Fibroblast of skin of left biceps (primary cell): ENCODE measurements at regions not wholly inside any gene's neighbourhood (a gene's known extent, or its start where the extent isn't known, plus 50 kb on each side); places are given as distances from the start of the nearest gene placed in this dataset.
A peak's percentile ranks its signal among the peaks of the same experiment; 100 is the strongest.

Source experiments
- DNase-seq, 2 experiments: peaks; one replicate each; pipeline ENCODE4 v3.0.0-alpha.2; 2013; ENCODE audit warnings: low read depth in 2 of 2

GRCh38 chr5:4375640-4376039 lies 764.5 kb upstream of the ADAMTS16 start:
- no peak for DNase-seq

DNA sequence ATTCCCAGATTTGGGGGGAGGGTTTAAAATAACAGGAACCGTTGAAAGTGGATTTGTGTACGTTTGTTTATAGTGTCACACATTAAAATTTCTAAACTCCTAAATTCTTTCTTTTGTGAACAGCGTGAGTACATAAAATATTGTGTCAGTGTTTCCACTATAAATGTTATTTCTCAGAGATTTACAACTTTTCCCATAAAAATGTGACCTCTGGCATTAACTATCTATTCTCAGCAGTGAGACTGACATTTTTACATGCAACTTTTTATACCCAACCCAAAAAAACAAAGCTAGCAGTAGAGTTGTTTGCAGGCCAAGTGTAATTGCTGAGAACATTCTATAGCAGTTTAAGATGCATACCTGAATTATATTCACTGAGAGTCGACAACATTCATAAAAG lies 757.0 kb upstream of the ADAMTS16 start:
- DNase-seq: no peak

DNA sequence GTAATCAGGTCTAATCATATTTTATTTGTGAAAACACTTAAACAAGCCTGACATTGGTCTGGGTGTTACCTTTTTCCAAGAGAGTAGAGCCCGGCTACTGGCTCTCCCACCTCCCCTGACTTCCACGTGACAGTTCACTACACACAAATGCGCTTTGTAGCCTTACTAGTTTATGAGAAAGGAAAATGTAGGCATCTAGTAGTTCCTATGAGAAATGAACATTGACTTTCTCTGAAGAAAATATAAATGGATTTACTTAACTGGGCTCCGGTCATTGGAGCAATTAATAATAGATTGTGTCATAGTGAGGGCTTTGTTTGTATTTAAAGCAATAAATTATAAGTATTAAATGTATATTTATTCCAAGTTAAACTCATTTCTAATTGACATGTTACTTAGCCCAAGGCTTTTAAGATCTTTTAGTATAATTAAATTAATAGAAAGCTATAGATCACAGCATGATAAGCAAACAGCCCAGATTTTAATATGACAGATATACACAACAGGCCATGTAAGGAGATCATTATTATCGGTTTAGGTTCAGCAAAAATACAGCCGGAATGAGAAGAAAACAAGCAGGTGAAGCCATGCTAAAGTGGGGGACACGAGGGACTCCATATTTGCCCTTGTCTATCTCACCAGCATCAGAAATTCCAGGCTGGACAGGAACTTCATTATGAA lies 756.5 kb upstream of the ADAMTS16 start:
- no peak for DNase-seq

- no peak for DNase-seq
These were observed 755.5 kb upstream of the ADAMTS16 start for GRCh38 chr5:4384649-4385048.

DNA sequence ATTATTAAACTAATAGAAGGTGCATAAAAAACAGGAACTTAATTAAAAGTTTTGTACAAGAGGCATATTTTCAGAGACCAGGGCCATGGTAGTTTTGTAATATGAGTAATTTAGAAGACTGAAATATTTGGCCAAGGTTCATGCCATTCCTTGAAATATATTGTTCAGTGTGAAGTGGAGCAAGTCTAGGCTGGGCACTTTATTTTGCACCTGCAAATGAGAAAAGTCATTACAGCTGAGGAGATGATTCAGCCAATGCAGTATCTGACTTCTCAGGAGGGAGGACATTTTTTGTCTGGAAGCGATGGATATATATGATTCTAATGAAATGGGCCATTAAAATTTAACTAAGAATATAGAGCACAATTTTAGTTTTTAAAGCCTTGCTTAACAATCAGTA lies 754.0 kb upstream of the ADAMTS16 start:
- DNase-seq: no peak

DNA sequence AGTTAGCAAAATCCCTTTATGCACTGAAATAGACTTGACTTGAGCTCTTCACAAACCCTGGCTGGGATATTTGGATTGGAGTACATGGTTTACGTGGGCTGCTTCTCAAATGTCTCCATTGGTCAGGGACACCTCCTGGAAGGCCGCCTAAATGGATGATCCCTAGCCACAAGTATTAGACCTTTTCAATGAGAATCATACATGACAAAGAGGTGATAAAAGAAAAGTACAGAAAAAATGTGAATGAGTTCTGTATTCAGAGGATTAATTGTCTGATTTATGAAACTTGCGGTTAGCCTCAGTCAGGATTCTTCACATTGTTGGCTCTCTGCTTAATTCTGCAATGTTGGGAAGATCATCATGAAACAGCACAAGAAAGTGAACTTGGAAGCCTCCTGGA lies 752.8 kb upstream of the ADAMTS16 start:
- peak; percentile 89 to 91 for DNase-seq

DNA sequence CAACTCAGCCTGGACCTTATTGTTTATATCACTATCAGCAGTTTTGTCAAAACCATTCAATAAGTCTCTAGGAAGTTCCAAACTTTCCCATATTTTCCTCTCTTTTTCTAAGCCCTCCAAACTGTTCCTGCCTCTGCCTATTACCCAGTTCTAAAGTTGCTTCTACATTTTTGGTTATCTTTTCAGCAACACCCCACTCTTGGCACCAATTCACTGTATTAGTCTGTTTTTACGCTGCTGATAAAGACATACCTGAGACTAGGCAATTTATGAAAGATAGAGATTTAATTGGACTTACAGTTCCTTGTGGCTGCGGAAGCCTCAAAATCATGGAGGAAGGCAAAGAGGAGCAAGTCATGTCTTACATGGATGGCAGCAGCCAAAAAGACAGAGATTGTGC lies 744.4 kb upstream of the ADAMTS16 start:
- DNase-seq: no peak

- no peak for DNase-seq
These were observed 734.4 kb upstream of the ADAMTS16 start for GRCh38 chr5:4405614-4406219.

- no peak for DNase-seq
These were observed 730.0 kb upstream of the ADAMTS16 start for GRCh38 chr5:4410151-4410550.

DNA sequence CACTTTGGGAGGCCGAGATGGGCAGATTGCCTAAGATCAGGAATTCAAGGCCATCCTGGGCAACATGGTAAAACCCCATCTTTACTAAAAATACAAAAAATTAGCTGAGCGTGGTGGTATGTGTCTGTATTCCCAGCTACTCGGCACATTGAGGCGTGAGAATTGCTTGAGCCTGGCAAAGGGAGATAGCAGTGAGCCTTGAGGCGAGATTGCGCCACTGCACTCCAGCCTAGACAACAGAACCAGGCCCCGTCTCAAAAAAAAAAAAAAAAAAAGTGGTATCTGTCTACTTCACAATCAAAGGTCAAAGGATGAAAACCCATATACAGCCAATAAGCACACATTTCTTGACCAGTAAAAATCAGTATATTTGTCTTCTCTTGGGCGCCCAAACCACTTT lies 728.5 kb upstream of the ADAMTS16 start:
- DNase-seq: no peak

DNA sequence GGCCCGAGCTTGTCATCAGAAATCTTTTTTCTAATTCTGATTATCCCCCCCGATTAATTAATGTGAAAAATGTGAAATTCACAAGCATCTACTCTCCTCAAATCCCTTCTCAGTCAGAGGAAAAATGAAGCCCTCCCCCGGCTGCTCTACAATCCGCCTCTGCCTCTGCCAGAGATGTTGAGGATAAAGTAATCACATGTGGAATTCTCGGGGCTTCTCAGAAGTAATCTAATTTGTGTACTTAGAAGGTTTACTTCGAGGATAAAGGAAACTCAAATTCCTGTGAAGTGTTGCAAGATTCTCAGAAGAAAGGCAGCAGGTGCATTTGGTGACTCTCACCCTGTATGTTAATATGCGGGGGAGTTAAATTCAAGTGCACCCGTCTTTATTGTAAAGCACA lies 726.1 kb upstream of the ADAMTS16 start:
- DNase-seq: no peak

DNA sequence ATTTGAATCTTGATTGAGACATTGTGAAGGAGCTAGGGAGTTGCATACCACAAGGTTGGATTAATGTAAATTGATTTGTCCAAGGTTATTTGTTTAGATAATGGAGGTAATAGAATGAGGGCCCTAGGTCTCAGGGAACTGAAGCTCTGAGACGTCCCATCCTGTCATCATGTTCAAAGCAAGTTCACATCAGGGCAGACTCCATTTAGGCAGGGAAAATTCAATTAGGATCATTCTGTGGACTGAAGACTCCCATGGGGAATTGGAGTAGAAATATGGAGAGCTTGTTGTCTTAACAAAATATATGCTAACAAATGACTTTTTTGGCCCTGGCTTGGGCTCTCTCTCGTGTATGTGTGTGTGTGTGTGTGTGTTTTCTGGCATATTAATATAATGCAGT lies 722.0 kb upstream of the ADAMTS16 start:
- no peak for DNase-seq

DNA sequence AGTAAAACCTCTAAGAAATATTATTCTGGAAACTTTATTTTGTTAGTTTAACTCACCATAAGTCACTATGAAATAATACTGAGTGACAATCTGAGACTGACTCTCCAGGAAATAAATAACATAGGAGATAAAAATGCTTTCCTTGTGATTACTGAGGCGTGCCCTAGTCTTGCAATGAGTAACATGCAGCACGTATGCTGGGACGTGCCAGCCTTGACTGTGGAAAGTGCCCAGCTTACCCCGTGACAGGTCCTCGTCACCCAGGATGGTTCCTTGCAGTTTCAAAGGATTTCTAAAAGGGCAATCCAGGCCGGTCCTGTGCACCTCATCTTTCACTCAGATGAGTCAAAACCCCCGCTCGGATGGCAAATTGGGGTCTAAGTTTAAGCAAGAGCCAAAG lies 720.8 kb upstream of the ADAMTS16 start:
- no peak for DNase-seq

DNA sequence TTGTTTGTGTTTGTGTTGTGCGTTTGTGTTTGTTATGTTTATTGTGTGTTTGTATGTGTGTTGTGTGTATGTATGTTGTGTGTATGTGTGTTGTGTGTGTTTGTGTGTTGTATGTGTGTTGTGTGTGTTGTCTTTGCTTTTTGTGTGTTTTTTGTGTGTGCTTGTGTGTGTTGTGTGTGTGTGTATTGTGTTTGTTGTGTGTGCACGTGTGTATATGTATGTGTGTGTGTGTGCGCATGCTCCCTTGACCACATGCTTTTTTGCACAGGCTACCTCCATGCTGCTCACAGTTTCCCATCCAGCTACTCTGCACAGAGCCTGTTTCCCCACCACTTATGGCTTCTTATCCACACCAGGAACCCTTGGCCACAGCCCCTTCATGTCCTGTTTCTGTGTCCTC lies 720.0 kb upstream of the ADAMTS16 start:
- no peak for DNase-seq

DNA sequence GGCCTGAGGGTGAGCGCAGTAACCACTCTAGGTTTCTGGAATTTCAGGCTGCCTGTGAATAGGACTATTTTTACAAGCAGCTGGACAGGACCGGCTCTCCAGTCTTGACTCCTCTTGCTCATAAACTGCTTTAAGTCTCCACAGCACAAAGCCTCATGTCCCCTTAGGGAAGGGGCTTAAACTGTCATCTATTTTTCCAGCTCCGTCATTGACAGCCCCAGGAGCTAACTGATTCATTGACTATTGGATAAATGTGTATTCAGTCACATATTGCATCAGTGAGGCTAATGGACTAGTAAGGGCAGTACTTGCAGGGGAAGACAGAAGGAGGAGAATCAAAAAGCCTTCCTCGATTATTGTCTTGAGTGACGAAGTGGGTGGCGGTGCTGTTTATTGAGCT lies 719.4 kb upstream of the ADAMTS16 start:
- no peak for DNase-seq

- no peak for DNase-seq
These were observed 717.9 kb upstream of the ADAMTS16 start for GRCh38 chr5:4422247-4422646.

GRCh38 chr5:4424895-4425294 lies 715.2 kb upstream of the ADAMTS16 start:
- DNase-seq: no peak

GRCh38 chr5:4440536-4440935 lies 699.6 kb upstream of the ADAMTS16 start:
- no peak for DNase-seq

- DNase-seq: no peak
These were observed 697.9 kb upstream of the ADAMTS16 start for GRCh38 chr5:4442221-4442620.

GRCh38 chr5:4447657-4448056 lies 692.5 kb upstream of the ADAMTS16 start:
- no peak for DNase-seq

DNA sequence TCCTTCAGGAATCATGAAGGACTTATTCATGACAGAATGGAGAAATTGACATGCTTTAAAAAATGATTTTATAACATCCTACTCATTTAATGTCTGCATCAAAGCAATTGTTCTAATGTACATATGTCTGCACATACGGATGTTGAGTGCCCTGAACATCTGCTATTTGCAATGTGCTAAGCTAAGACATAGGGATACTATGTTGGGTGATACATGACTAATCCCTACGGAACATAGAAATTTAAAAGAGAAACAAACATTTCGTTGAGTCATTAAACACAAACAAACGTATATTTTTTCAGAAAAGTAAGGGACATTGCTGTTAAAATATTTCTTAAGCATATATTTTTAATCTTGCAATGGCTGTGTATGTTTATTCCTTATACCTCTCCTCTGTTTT lies 686.5 kb upstream of the ADAMTS16 start:
- no peak for DNase-seq

GRCh38 chr5:4479426-4479825 lies 660.7 kb upstream of the ADAMTS16 start:
- no peak for DNase-seq

- no peak for DNase-seq
These were observed 659.4 kb upstream of the ADAMTS16 start for GRCh38 chr5:4480528-4481349.
